ENCODE measurements at regions not wholly inside any gene's neighbourhood (a gene's known extent, or its start where the extent isn't known, plus 50 kb on each side); places are given as distances from the start of the nearest gene placed in this dataset.

DNA sequence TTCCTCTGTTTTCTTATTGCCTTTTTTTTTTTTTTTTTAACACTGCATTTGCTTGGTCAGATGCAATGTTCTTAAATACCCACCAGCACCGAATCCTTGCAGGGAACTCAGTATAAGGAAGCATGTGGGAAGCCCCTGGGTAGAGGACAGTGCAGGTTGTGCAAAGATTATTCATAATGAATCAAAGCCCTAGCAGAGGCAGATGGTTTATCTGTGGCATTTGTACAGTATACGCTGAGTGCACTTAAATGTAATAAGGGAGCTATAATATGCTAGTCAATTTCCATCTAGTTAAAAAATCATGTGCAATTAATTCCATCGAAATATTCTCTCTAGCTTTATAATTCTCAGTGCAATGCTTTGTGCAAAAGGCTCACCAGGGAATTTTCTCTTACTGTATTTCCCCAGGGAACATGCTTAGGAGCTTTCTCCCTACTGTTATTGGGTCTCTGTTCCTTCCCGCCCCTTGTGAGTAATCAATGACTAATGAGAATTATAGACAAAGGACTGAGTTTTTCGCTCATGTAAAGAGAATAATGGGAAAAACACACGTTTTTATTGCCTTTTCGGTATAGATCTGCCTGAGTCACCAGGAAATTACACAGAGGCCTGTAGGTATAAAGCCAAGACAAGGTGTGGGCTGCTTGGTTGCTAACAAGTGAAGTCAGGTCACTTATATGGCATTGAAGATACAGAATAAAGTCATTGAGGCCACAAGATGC lies 1214.3 kb upstream of the TMEM132C start:
- H3K9me3 ChIP-seq (ENCODE audit: insufficient read depth, low read depth) = no peaks in the 10 kb centered on the region
- POLR2A ChIA-PET (ENCODE audit: unreplicated experiment) = no interaction called here
- DNase-seq = peak in 1 of 2 experiments; percentile 85
- CTCF ChIA-PET = interaction anchor here (0.7 kb wide), 1 partner anchor 33 kb away, joined by 5 read pairs; no protein-coding TSS in a partner anchor
- intact Hi-C loops (cut with micrococcal nuclease; ENCODE audit: unreplicated experiment) = no loop called here
- no peaks in the 10 kb centered on the region for H3K79me2 ChIP-seq (ENCODE audit: low read depth)
- H3K4me3 ChIP-seq = peak overlapping the region; percentile 21
- H2AFZ ChIP-seq = no peak overlapping the region; the same call in 1 of the 2 replicates
- H3F3A ChIP-seq (ENCODE audit: insufficient read depth, low read depth) = peaks cover 21% of the 10 kb centered on the region
- no peaks in the 10 kb centered on the region for H4K20me1 ChIP-seq (ENCODE audit: insufficient read depth)
- H3K27ac ChIP-seq = peak overlapping the region; percentile 81
- no peaks in the 10 kb centered on the region for H3K36me3 ChIP-seq (ENCODE audit: low read depth)
- H3K27me3 ChIP-seq (ENCODE audit: insufficient read depth, low read depth) = no peaks in the 10 kb centered on the region
- H3K4me2 ChIP-seq = peak overlapping the region; percentile 59
- peaks cover 37% of the 10 kb centered on the region for H3K4me1 ChIP-seq (replicated peaks; ENCODE audit: insufficient read depth)
- BruUV-seq (replicated peaks) = no TSS peak
- TF ChIP-seq EZH2 (IDR thresholded peaks at IDR 0.05; ENCODE audit: low read depth) = no peak
- TF ChIP-seq, protein P1, sequence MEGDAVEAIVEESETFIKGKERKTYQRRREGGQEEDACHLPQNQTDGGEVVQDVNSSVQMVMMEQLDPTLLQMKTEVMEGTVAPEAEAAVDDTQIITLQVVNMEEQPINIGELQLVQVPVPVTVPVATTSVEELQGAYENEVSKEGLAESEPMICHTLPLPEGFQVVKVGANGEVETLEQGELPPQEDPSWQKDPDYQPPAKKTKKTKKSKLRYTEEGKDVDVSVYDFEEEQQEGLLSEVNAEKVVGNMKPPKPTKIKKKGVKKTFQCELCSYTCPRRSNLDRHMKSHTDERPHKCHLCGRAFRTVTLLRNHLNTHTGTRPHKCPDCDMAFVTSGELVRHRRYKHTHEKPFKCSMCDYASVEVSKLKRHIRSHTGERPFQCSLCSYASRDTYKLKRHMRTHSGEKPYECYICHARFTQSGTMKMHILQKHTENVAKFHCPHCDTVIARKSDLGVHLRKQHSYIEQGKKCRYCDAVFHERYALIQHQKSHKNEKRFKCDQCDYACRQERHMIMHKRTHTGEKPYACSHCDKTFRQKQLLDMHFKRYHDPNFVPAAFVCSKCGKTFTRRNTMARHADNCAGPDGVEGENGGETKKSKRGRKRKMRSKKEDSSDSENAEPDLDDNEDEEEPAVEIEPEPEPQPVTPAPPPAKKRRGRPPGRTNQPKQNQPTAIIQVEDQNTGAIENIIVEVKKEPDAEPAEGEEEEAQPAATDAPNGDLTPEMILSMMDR (conservative IDR thresholded peaks at IDR 0.05) = no peak
- no peaks in the 10 kb centered on the region for H3K9me2 ChIP-seq (ENCODE audit: insufficient read depth)

DNA sequence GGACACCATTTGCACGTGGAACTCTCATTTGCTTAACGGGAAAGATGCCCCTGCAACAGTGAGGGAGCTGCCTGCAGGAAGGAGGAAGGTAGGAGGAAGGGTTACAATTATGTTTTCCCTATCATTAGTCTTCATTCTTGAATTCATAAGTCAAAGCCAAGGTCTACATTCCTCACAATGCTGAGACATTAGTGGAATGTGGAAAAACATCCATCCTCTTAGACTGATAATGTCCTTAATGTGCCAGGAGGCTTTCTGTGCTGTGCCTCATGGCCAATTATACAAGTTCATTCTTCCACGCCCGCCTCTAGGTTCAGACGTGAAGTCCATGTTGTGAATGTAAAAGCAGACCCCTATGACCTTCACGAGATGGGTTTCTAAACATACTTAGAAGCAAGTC lies 1212.4 kb upstream of the TMEM132C start:
- Histone ChIP-seq H3K36me3 (ENCODE audit: low read depth) (no peaks in the 10 kb centered on the region), H3K4me1 (replicated peaks; ENCODE audit: insufficient read depth) (peaks cover 44% of the 10 kb centered on the region), H3K4me3 (no peak overlapping the region), H4K20me1 (ENCODE audit: insufficient read depth) (no peaks in the 10 kb centered on the region), H3F3A (ENCODE audit: insufficient read depth, low read depth) (peaks cover 21% of the 10 kb centered on the region), H3K4me2 (no peak overlapping the region), H2AFZ (no peak overlapping the region), H3K9me3 (ENCODE audit: insufficient read depth, low read depth) (no peaks in the 10 kb centered on the region), H3K9me2 (ENCODE audit: insufficient read depth) (no peaks in the 10 kb centered on the region), H3K27ac (peak overlapping the region; percentile 81; the same call in 1 of the 2 replicates), H3K27me3 (ENCODE audit: insufficient read depth, low read depth) (no peaks in the 10 kb centered on the region), H3K79me2 (ENCODE audit: low read depth) (no peaks in the 10 kb centered on the region)
- ChIA-PET CTCF (no interaction called here), POLR2A (ENCODE audit: unreplicated experiment) (no interaction called here)
- peak in 1 of 2 experiments; percentile 69 for DNase-seq
- intact Hi-C loops (cut with micrococcal nuclease; ENCODE audit: unreplicated experiment) = no loop called here
- no peak for TF ChIP-seq EZH2 (IDR thresholded peaks at IDR 0.05; ENCODE audit: low read depth)
- BruUV-seq (replicated peaks) = no TSS peak

DNA sequence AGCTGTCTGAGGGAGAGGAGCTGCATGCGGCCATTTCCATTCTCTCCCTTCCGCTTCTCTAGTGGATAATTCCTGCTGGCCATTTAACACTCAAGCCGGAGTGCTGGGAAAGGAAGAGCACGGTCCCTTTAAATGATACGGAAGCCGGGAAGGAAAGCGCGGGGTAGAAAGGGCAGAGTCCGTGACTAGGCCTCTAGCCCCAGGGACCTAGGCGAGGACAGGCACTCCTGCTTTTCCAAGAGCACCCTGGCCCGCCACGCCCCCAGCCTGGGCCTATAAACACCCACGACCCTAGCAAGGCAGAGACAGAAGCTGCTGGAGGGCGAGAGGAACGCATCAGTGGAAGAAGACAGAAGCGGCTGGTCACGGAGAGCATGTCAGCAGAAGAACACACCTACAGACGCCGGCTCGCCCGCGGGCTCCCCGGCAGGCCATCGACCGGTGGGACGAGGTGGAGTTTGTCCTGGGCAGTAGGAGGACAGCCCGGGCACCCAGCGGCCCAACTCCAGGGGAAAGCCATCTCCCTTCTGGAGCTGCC lies 1206.6 kb upstream of the TMEM132C start:
- Histone ChIP-seq H4K20me1 (ENCODE audit: insufficient read depth) (no peaks in the 10 kb centered on the region), H2AFZ (peak overlapping the region; percentile 72), H3K27me3 (ENCODE audit: insufficient read depth, low read depth) (no peaks in the 10 kb centered on the region), H3K9me2 (ENCODE audit: insufficient read depth) (no peaks in the 10 kb centered on the region), H3K27ac (peak overlapping the region; percentile 73), H3K9me3 (ENCODE audit: insufficient read depth, low read depth) (no peaks in the 10 kb centered on the region), H3K4me1 (replicated peaks; ENCODE audit: insufficient read depth) (peaks cover 27% of the 10 kb centered on the region; the same call in 1 of the 2 replicates), H3K79me2 (ENCODE audit: low read depth) (peaks cover 37% of the 10 kb centered on the region), H3K36me3 (ENCODE audit: low read depth) (no peaks in the 10 kb centered on the region; the same call in 1 of the 2 replicates), H3F3A (ENCODE audit: insufficient read depth, low read depth) (peaks cover 3% of the 10 kb centered on the region; the same call in 1 of the 2 replicates), H3K4me3 (peak overlapping the region; percentile 77), H3K4me2 (peak overlapping the region; percentile 71)
- CTCF ChIA-PET = no interaction called here
- BruUV-seq (replicated peaks) = no TSS peak
- intact Hi-C loops (cut with micrococcal nuclease; ENCODE audit: unreplicated experiment) = no loop called here
- TF ChIP-seq, protein P1 (conservative IDR thresholded peaks at IDR 0.05) = no peak
- no peak for TF ChIP-seq EZH2 (IDR thresholded peaks at IDR 0.05; ENCODE audit: low read depth)
- DNase-seq = peak; percentile 64 to 78
- POLR2A ChIA-PET (ENCODE audit: unreplicated experiment) = no interaction called here
